ENCODE measurements at regions not wholly inside any gene's neighbourhood (a gene's known extent, or its start where the extent isn't known, plus 50 kb on each side); places are given as distances from the start of the nearest gene placed in this dataset.

DNA sequence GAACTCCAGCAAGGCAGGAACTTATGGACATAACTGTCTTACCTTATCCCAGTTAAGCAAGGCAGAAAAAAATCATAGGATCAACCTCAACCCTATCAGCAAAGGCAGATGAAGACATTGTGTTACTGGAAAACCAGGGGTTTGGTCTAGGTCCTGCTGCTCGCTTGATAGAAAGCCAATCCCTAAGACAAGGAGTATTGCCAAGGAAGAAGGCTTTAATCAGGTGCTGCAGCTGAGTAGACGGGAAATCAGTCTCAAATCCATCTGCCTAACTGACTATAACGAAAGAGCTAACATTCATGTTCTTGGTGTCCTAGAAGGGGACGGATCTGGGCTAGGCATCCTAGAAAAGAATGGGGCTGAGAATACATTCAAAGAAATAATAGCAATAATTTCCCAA is 1158.7 kb upstream of the CNTN5 start:
- no peak overlapping the region for H2AFZ ChIP-seq (ENCODE audit: low read length)
- H3K4me1 ChIP-seq (ENCODE audit: insufficient read depth, low read length, severe bottlenecking), result no peaks in the 10 kb centered on the region
- H3K27ac ChIP-seq (ENCODE audit: low read depth, low read length, poor library complexity, severe bottlenecking), result no peak overlapping the region
- H3F3A ChIP-seq (ENCODE audit: insufficient read depth, low read length), result no peaks in the 10 kb centered on the region
- no peak overlapping the region for H3K4me3 ChIP-seq (ENCODE audit: low read depth, low read length, poor library complexity, severe bottlenecking)
- TF ChIP-seq, protein P1, sequence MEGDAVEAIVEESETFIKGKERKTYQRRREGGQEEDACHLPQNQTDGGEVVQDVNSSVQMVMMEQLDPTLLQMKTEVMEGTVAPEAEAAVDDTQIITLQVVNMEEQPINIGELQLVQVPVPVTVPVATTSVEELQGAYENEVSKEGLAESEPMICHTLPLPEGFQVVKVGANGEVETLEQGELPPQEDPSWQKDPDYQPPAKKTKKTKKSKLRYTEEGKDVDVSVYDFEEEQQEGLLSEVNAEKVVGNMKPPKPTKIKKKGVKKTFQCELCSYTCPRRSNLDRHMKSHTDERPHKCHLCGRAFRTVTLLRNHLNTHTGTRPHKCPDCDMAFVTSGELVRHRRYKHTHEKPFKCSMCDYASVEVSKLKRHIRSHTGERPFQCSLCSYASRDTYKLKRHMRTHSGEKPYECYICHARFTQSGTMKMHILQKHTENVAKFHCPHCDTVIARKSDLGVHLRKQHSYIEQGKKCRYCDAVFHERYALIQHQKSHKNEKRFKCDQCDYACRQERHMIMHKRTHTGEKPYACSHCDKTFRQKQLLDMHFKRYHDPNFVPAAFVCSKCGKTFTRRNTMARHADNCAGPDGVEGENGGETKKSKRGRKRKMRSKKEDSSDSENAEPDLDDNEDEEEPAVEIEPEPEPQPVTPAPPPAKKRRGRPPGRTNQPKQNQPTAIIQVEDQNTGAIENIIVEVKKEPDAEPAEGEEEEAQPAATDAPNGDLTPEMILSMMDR (IDR thresholded peaks at IDR 0.05; ENCODE audit: low read length), result no peak
- TF ChIP-seq EZH2 (IDR thresholded peaks at IDR 0.05; ENCODE audit: borderline replicate concordance, low read length), result no peak
- no peaks in the 10 kb centered on the region for H4K20me1 ChIP-seq (ENCODE audit: insufficient read depth, low read length)
- H3K9me3 ChIP-seq (ENCODE audit: low read length), result no peaks in the 10 kb centered on the region
- no peak overlapping the region for H3K9ac ChIP-seq (ENCODE audit: low read length)
- no peaks in the 10 kb centered on the region for H3K79me2 ChIP-seq (ENCODE audit: insufficient read depth, low read length)
- no peaks in the 10 kb centered on the region for H3K27me3 ChIP-seq (ENCODE audit: insufficient read depth, low read length)
- H3K4me2 ChIP-seq (ENCODE audit: low read length), result no peak overlapping the region
- H3K36me3 ChIP-seq (ENCODE audit: insufficient read depth, low read length), result no peaks in the 10 kb centered on the region
- H3K9me2 ChIP-seq (ENCODE audit: low read depth, low read length), result no peaks in the 10 kb centered on the region

DNA sequence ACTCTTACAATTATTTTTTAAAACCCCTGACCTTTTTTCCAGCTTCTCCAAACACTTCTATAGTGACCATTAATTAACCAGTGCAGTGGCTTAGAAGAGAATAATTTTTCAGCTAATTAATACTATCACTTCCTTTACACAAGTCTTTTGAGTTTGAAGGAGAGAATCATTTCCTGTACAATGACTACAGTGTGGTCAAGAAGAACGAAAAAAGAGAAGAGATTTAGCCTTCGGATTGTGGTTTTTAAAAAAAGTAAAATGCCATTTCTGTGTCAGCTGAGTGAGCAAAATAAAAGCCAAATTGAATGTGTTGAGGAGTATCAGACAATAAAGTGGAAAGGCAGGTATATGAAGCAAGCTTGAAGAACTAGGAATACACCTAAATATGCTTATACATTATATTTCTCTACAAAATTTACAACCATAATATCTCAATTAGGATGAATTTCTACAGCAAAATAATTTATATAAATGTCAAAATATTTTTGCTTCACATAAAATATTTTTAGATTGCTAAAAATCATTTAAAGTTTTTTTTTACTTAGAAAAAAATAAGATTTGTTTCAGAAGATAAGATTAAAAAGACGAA is 1155.2 kb upstream of the CNTN5 start:
- TF ChIP-seq, protein P1 (IDR thresholded peaks at IDR 0.05; ENCODE audit: low read length), result no peak
- no peak for TF ChIP-seq EZH2 (IDR thresholded peaks at IDR 0.05; ENCODE audit: borderline replicate concordance, low read length)
- Histone ChIP-seq H3K36me3 (ENCODE audit: insufficient read depth, low read length) (no peaks in the 10 kb centered on the region), H3K4me3 (ENCODE audit: low read depth, low read length, poor library complexity, severe bottlenecking) (no peak overlapping the region), H3K27ac (ENCODE audit: low read depth, low read length, poor library complexity, severe bottlenecking) (no peak overlapping the region), H4K20me1 (ENCODE audit: insufficient read depth, low read length) (no peaks in the 10 kb centered on the region), H3K79me2 (ENCODE audit: insufficient read depth, low read length) (no peaks in the 10 kb centered on the region), H3K9me2 (ENCODE audit: low read depth, low read length) (no peaks in the 10 kb centered on the region), H3K4me2 (ENCODE audit: low read length) (no peak overlapping the region), H3K27me3 (ENCODE audit: insufficient read depth, low read length) (no peaks in the 10 kb centered on the region), H3K4me1 (ENCODE audit: insufficient read depth, low read length, severe bottlenecking) (no peaks in the 10 kb centered on the region), H3F3A (ENCODE audit: insufficient read depth, low read length) (no peaks in the 10 kb centered on the region), H3K9ac (ENCODE audit: low read length) (no peak overlapping the region), H3K9me3 (ENCODE audit: low read length) (no peaks in the 10 kb centered on the region), H2AFZ (ENCODE audit: low read length) (no peak overlapping the region)

DNA sequence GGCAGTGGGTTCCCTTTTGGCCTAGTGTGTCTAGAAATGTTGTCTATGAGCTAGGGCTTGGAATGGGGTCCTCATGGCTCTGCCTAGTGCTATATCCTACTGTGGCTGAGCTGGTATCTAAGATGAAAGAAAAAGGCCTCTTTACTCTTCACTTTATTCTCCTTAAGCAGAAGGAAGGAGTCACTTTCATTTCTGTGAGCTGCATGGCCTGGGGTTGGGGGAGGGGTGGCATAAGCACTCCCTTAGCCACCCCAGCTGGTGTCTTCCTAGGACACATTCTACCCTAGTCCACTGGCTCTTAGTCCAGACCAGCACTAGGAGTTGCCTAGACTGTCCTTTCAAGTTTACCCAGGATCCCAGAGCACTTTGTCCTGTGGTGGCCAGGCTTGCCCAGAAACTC is 1148.9 kb upstream of the CNTN5 start:
- Histone ChIP-seq H3K4me2 (ENCODE audit: low read length) (no peak overlapping the region), H3K27me3 (ENCODE audit: insufficient read depth, low read length) (no peaks in the 10 kb centered on the region), H3K79me2 (ENCODE audit: insufficient read depth, low read length) (no peaks in the 10 kb centered on the region), H3K4me3 (ENCODE audit: low read depth, low read length, poor library complexity, severe bottlenecking) (no peak overlapping the region), H3K9me3 (ENCODE audit: low read length) (no peaks in the 10 kb centered on the region), H3K9me2 (ENCODE audit: low read depth, low read length) (no peaks in the 10 kb centered on the region), H3K4me1 (ENCODE audit: insufficient read depth, low read length, severe bottlenecking) (no peaks in the 10 kb centered on the region), H3K36me3 (ENCODE audit: insufficient read depth, low read length) (no peaks in the 10 kb centered on the region), H3F3A (ENCODE audit: insufficient read depth, low read length) (no peaks in the 10 kb centered on the region), H4K20me1 (ENCODE audit: insufficient read depth, low read length) (no peaks in the 10 kb centered on the region), H2AFZ (ENCODE audit: low read length) (no peak overlapping the region), H3K9ac (ENCODE audit: low read length) (no peak overlapping the region), H3K27ac (ENCODE audit: low read depth, low read length, poor library complexity, severe bottlenecking) (no peak overlapping the region)
- TF ChIP-seq, protein P1 (IDR thresholded peaks at IDR 0.05; ENCODE audit: low read length), result no peak
- TF ChIP-seq EZH2 (IDR thresholded peaks at IDR 0.05; ENCODE audit: borderline replicate concordance, low read length), result no peak
